Panc1 (cell line): ENCODE measurements at regions not wholly inside any gene's neighbourhood (a gene's known extent, or its start where the extent isn't known, plus 50 kb on each side); places are given as distances from the start of the nearest gene placed in this dataset.

Experiments used
- POLR2AphosphoS5 ChIP-seq: IDR thresholded peaks from 2 replicates; pipeline ENCODE4 v1.6.1; 2012; ENCODE audit warnings: mild to moderate bottlenecking, low read depth, low read length, moderate library complexity
- TCF7L2 ChIP-seq: IDR thresholded peaks from 2 replicates; pipeline ENCODE4 v1.6.1; 2011; ENCODE audit warnings: mild to moderate bottlenecking, low read depth, low read length, inconsistent platforms
- TF ChIP-seq, protein P1 (sequence below): fragments of 450-650 bp; IDR thresholded peaks from 2 replicates; pipeline ENCODE4 v1.5.1; 2017; ENCODE audit warnings: mild to moderate bottlenecking

DNA sequence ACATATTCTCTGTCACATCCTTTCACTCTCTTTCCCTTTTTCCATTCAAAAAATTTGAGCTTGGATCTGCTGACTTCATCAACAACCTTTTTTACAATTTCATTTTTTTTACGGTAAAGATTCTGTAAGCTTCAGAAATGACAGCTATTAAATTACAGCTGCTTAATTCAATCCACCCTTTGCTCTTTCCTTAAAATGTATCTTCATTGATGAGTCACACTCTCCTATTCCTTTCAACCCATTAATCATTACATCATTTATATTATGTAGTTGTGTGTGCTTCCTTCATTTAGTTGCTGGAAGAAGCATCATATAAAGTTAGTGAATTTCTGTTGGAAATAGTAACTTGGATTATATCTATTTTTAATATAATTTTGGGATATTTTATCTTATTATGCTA, 67.1 kb upstream of the MAGI2 start:
- TF ChIP-seq, protein P1, sequence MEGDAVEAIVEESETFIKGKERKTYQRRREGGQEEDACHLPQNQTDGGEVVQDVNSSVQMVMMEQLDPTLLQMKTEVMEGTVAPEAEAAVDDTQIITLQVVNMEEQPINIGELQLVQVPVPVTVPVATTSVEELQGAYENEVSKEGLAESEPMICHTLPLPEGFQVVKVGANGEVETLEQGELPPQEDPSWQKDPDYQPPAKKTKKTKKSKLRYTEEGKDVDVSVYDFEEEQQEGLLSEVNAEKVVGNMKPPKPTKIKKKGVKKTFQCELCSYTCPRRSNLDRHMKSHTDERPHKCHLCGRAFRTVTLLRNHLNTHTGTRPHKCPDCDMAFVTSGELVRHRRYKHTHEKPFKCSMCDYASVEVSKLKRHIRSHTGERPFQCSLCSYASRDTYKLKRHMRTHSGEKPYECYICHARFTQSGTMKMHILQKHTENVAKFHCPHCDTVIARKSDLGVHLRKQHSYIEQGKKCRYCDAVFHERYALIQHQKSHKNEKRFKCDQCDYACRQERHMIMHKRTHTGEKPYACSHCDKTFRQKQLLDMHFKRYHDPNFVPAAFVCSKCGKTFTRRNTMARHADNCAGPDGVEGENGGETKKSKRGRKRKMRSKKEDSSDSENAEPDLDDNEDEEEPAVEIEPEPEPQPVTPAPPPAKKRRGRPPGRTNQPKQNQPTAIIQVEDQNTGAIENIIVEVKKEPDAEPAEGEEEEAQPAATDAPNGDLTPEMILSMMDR: no peak
- TF ChIP-seq POLR2AphosphoS5 (no peak), TCF7L2 (no peak)
